Endothelial cell of umbilical vein (primary cell): ENCODE measurements at regions not wholly inside any gene's neighbourhood (a gene's known extent, or its start where the extent isn't known, plus 50 kb on each side); places are given as distances from the start of the nearest gene placed in this dataset.

Experiments
- BruUV-seq: library from RNA; stranded (reverse); fragments of 400-500 nt; replicated peaks from 2 replicates; lab custom pipeline; 2021; lab: Mats Ljungman, UMichigan
- CTCF ChIA-PET: fragments of 300-600, 350-600 bp; sonication (Branson Sonifier 250); formaldehyde crosslinking; loops from one replicate; lab custom pipeline; 2021; ENCODE audit warnings: antibody characterized with exemption, inconsistent platforms; lab: Charles Lee
- POLR2A ChIA-PET: fragments of 300-600, 350-600 bp; sonication (Branson Sonifier 250); formaldehyde crosslinking; loops from one replicate; lab custom pipeline; 2021; ENCODE audit warnings: antibody characterized with exemption, inconsistent platforms; lab: Charles Lee
- DNase-seq: peaks from one replicate; pipeline ENCODE4 v3.0.0-alpha.2; 2011; ENCODE audit warnings: low read depth, low spot score
- FAIRE-seq: peaks from 2 replicates; lab custom pipeline; 2011; peaks lifted over from hg19 to GRCh38; lab: Jason Lieb, UNC
- H2AFZ ChIP-seq: 2 replicates; pipeline ENCODE4 v1.6.0; 2012; ENCODE audit warnings: low read depth, low read length, control low read depth, inconsistent platforms
- H3K27ac ChIP-seq: 2 replicates; pipeline ENCODE4 v1.5.1; 2011; ENCODE audit warnings: low read depth, mild to moderate bottlenecking, control low read depth, low read length, moderate library complexity; ENCODE audit not compliant: insufficient read depth
- H3K27me3 ChIP-seq, 2 experiments: 2 replicates each; pipeline versions ENCODE4 v1.6.0 to v1.6.1; 2011; ENCODE audit warnings: low read length in 2 of 2, mixed read lengths in 1 of 2; ENCODE audit not compliant: control insufficient read depth in 2 of 2, insufficient read depth in 2 of 2
- H3K36me3 ChIP-seq, 2 experiments: 2 replicates in 1 of 2; 3 replicates in 1 of 2; pipeline ENCODE4 v1.5.1; 2011; ENCODE audit warnings: low read length in 2 of 2, mild to moderate bottlenecking in 1 of 2, moderate library complexity in 1 of 2; ENCODE audit not compliant: control insufficient read depth in 2 of 2, insufficient read depth in 2 of 2; ENCODE audit errors: extremely low read depth in 1 of 2
- H3K4me1 ChIP-seq: 3 replicates; pipeline ENCODE4 v1.5.1; 2011; ENCODE audit warnings: mild to moderate bottlenecking, low read length; ENCODE audit not compliant: control insufficient read depth, insufficient read depth; ENCODE audit errors: extremely low read depth
- H3K4me2 ChIP-seq: 2 replicates; pipeline ENCODE4 v1.6.1; 2011; ENCODE audit warnings: low read length, control low read depth, mixed read lengths; ENCODE audit not compliant: insufficient read depth
- H3K4me3 ChIP-seq, 3 experiments: fragments of 200-600 bp in 1 of 3; sonication (generic), shearing (Covaris generic) in 1 of 3; replicated peaks in 1 of 3; 2 replicates each; pipeline ENCODE4 v1.5.1; 2011 to 2016; ENCODE audit warnings: control low read depth in 3 of 3, low read length in 3 of 3, mild to moderate bottlenecking in 2 of 3, inconsistent platforms in 1 of 3, low read depth in 1 of 3, moderate library complexity in 1 of 3; ENCODE audit not compliant: insufficient read depth in 1 of 3
- H3K79me2 ChIP-seq: 2 replicates; pipeline ENCODE4 v1.6.0; 2012; ENCODE audit warnings: low read length, inconsistent platforms; ENCODE audit not compliant: control insufficient read depth, insufficient read depth
- H3K9ac ChIP-seq: replicated peaks from 2 replicates; pipeline ENCODE3; 2011; ENCODE audit warnings: low read length, control low read depth; ENCODE audit not compliant: insufficient read depth; ENCODE audit errors: extremely low read depth
- H3K9me1 ChIP-seq: replicated peaks from 3 replicates; pipeline ENCODE4 v1.6.0; 2011; ENCODE audit warnings: mild to moderate bottlenecking, low read length; ENCODE audit not compliant: control insufficient read depth, insufficient read depth; ENCODE audit errors: extremely low read depth
- H3K9me3 ChIP-seq: replicated peaks from 2 replicates; pipeline ENCODE4 v1.5.1; 2012; ENCODE audit warnings: low read length, inconsistent platforms; ENCODE audit not compliant: control insufficient read depth, insufficient read depth
- H4K20me1 ChIP-seq: replicated peaks from 2 replicates; pipeline ENCODE3; 2011; ENCODE audit warnings: mild to moderate bottlenecking, low read length; ENCODE audit not compliant: control insufficient read depth, insufficient read depth; ENCODE audit errors: extremely low read depth
- EZH2 ChIP-seq: IDR thresholded peaks from 2 replicates; pipeline ENCODE4 v1.6.1; 2012; ENCODE audit warnings: borderline replicate concordance, low read depth, mild to moderate bottlenecking, moderate library complexity, low read length, inconsistent platforms; ENCODE audit not compliant: severe bottlenecking
- FOS ChIP-seq: IDR thresholded peaks from 2 replicates; pipeline ENCODE4 v1.6.1; 2011; ENCODE audit warnings: mild to moderate bottlenecking, low read length, moderate library complexity, borderline replicate concordance; ENCODE audit not compliant: insufficient read depth
- GATA2 ChIP-seq: IDR thresholded peaks from 2 replicates; pipeline ENCODE4 v1.7.0; 2011; ENCODE audit warnings: low read depth, mild to moderate bottlenecking, moderate library complexity, mixed read lengths, low read length; ENCODE audit not compliant: insufficient read length, insufficient read depth
- JUN ChIP-seq: IDR thresholded peaks from 2 replicates; pipeline ENCODE4 v1.6.1; 2011; ENCODE audit warnings: borderline replicate concordance, low read depth; ENCODE audit not compliant: insufficient read length, insufficient read depth
- MYC ChIP-seq: IDR thresholded peaks from one replicate; pipeline ENCODE4 v1.6.1; 2011; ENCODE audit warnings: mild to moderate bottlenecking, low read depth, low read length
- POLR2A ChIP-seq: IDR thresholded peaks from 2 replicates; pipeline ENCODE4 v1.6.1; 2012; ENCODE audit warnings: low read depth, mild to moderate bottlenecking, control low read depth, low read length
- POLR2AphosphoS5 ChIP-seq: IDR thresholded peaks from 2 replicates; pipeline ENCODE4 v1.6.1; 2012; ENCODE audit warnings: low read depth, mild to moderate bottlenecking, control low read depth, low read length, moderate library complexity; ENCODE audit not compliant: insufficient read depth
- dilution Hi-C: fragments of 300-500 bp; cut with MboI; formaldehyde crosslinking; loops from one replicate; pipeline ENCODE4 v1.15.0; 2019; ENCODE audit warnings: low sequenced_read_pairs; ENCODE audit not compliant: extremely low pct_ligation_motif_present
- intact Hi-C: fragments of 100-400 bp; cut with micrococcal nuclease; formaldehyde crosslinking; loops from one replicate; pipeline ENCODE4 v1.10.0; 2022
- TF ChIP-seq, protein P1 (sequence below), 2 donors: IDR thresholded peaks; 1 replicate in 1 of 2; 2 replicates in 1 of 2; pipeline ENCODE4 v1.5.1; 2011; ENCODE audit warnings: low read length in 2 of 2, mild to moderate bottlenecking in 2 of 2, moderate library complexity in 2 of 2, control low read depth in 1 of 2, inconsistent platforms in 1 of 2, low read depth in 1 of 2; ENCODE audit not compliant: insufficient read depth in 1 of 2; ENCODE audit errors: extremely low read depth in 1 of 2
- TF ChIP-seq, protein P2 (sequence below): IDR thresholded peaks from 2 replicates; pipeline ENCODE4 v1.6.1; 2011; ENCODE audit not compliant: insufficient read depth, insufficient read length

DNA sequence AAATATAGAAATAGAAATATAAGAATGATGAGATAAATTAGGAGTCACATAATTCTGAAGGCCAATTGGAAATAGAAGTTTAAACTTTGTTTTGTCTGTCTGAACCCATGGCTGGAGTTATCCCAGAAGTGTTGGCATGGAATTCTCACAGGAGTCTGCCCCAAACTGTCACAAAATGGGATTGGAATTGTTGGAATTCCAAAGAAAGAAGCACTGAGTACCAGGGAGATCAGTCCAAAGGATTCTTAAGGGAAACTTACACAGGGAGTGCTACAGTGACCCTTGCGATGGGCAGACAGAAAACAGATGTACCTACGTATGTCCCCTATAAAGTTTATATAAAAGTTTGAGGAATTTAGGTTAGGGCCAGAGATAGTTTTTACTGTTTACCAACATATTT, 1607.7 kb downstream of the ARAP2 start:
- POLR2A ChIA-PET: no interaction called here

DNA sequence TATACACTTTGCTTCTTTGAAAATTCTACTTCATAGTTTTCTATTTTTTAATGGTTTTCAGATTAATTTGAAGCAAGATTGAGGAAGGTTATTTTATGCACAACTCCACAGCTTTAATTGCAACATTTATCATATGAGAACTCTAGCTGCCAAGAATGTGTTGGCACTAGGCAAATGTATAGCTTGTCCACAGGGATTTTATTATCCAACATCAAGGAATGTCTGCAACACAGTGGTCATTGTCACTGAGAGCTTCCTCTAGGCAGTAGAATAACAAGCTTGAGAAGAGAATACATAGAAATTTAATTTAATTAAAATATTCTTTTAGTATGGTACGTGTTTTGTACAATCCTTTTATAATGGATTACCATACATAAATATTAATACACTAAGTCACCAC, 1600.8 kb downstream of the ARAP2 start:
- Histone ChIP-seq H3K27me3 (no peaks in the 10 kb centered on the region), H3K27ac (no peak overlapping the region), H3K79me2 (no peaks in the 10 kb centered on the region), H3K36me3 (no peaks in the 10 kb centered on the region), H4K20me1 (no peaks in the 10 kb centered on the region), H3K9ac (no peak overlapping the region), H3K4me2 (no peak overlapping the region), H3K4me3 (no peak overlapping the region), H3K4me1 (no peaks in the 10 kb centered on the region), H3K9me1 (no peaks in the 10 kb centered on the region), H2AFZ (no peak overlapping the region), H3K9me3 (peaks cover 6% of the 10 kb centered on the region)
- no peak for DNase-seq
- ChIA-PET CTCF (no interaction called here), POLR2A (no interaction called here)
- TF ChIP-seq EZH2: no peak
- TF ChIP-seq, protein P1, sequence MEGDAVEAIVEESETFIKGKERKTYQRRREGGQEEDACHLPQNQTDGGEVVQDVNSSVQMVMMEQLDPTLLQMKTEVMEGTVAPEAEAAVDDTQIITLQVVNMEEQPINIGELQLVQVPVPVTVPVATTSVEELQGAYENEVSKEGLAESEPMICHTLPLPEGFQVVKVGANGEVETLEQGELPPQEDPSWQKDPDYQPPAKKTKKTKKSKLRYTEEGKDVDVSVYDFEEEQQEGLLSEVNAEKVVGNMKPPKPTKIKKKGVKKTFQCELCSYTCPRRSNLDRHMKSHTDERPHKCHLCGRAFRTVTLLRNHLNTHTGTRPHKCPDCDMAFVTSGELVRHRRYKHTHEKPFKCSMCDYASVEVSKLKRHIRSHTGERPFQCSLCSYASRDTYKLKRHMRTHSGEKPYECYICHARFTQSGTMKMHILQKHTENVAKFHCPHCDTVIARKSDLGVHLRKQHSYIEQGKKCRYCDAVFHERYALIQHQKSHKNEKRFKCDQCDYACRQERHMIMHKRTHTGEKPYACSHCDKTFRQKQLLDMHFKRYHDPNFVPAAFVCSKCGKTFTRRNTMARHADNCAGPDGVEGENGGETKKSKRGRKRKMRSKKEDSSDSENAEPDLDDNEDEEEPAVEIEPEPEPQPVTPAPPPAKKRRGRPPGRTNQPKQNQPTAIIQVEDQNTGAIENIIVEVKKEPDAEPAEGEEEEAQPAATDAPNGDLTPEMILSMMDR (IDR thresholded peaks at IDR 0.05; ENCODE audit: extremely low read depth in 1 of 2, insufficient read depth in 1 of 2, low read depth in 1 of 2, low read length in 2 of 2): no peak
- no peak for TF ChIP-seq JUN
- no peak for TF ChIP-seq MYC
- no peak for TF ChIP-seq FOS
- TF ChIP-seq POLR2A: no peak
- no peak for TF ChIP-seq POLR2AphosphoS5
- TF ChIP-seq GATA2: no peak
- TF ChIP-seq, protein P2, sequence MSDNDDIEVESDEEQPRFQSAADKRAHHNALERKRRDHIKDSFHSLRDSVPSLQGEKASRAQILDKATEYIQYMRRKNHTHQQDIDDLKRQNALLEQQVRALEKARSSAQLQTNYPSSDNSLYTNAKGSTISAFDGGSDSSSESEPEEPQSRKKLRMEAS: no peak
- no peak for FAIRE-seq
- intact Hi-C loops: no loop called here
- BruUV-seq: no TSS peak
- dilution Hi-C loops: no loop called here

More for the DNA sequence above, 1607.7 kb downstream of the ARAP2 start:
- no peak for DNase-seq
- H4K20me1 ChIP-seq: no peaks in the 10 kb centered on the region
- BruUV-seq: no TSS peak
- no peaks in the 10 kb centered on the region for H3K36me3 ChIP-seq
- dilution Hi-C loops (no loop called here), intact Hi-C loops (no loop called here)
- H2AFZ ChIP-seq: no peak overlapping the region
- peaks cover 3% of the 10 kb centered on the region for H3K9me3 ChIP-seq
- H3K79me2 ChIP-seq: no peaks in the 10 kb centered on the region
- H3K27me3 ChIP-seq: no peaks in the 10 kb centered on the region
- no peaks in the 10 kb centered on the region for H3K9me1 ChIP-seq
- no peak for FAIRE-seq
- no peak overlapping the region for H3K4me3 ChIP-seq
- H3K27ac ChIP-seq: no peak overlapping the region
- no peak overlapping the region for H3K9ac ChIP-seq
- no peak overlapping the region for H3K4me2 ChIP-seq
- CTCF ChIA-PET: no interaction called here
- H3K4me1 ChIP-seq: no peaks in the 10 kb centered on the region
- TF ChIP-seq, protein P2: no peak
- no peak for TF ChIP-seq FOS
- TF ChIP-seq JUN: no peak
- no peak for TF ChIP-seq POLR2A
